AG04449 (cell line): ENCODE measurements at regions not wholly inside any gene's neighbourhood (a gene's known extent, or its start where the extent isn't known, plus 50 kb on each side); places are given as distances from the start of the nearest gene placed in this dataset.

Experiments
- CTCF ChIA-PET: fragments of 350-600 bp; formaldehyde crosslinking; extraction: SDS; loops from one replicate; lab custom pipeline; 2021; ENCODE audit warnings: antibody characterized with exemption; lab: Yijun Ruan, JAX
- POLR2A ChIA-PET: fragments of 400-600, 350-600 bp; formaldehyde crosslinking; extraction: SDS; loops from one replicate; lab custom pipeline; 2020; ENCODE audit warnings: antibody characterized with exemption, inconsistent platforms; lab: Yijun Ruan, JAX
- DNase-seq: peaks from one replicate; pipeline ENCODE4 v3.0.0-alpha.2; 2010; ENCODE audit warnings: low read depth, low spot score
- H3K4me3 ChIP-seq: 2 replicates; pipeline ENCODE4 v1.5.1; 2011; ENCODE audit warnings: low read depth, mild to moderate bottlenecking, control low read depth, low read length
- CTCF ChIP-seq: IDR thresholded peaks from one replicate; pipeline ENCODE4 v1.5.1; 2011; ENCODE audit warnings: mild to moderate bottlenecking, moderate library complexity, low read length, control low read depth, inconsistent platforms; ENCODE audit not compliant: insufficient read depth; ENCODE audit errors: missing control alignments

- ChIA-PET CTCF (no interaction called here), POLR2A (no interaction called here)
- no peak for DNase-seq
- no peak for TF ChIP-seq CTCF
- H3K4me3 ChIP-seq: no peak overlapping the region
Measured at GRCh38 chr14:95979339-95980042, 59.7 kb upstream of the C14orf132 start.

- POLR2A ChIA-PET: no interaction called here
- CTCF ChIA-PET: no interaction called here
- DNase-seq: no peak
- H3K4me3 ChIP-seq: no peak overlapping the region
- no peak for TF ChIP-seq CTCF
Measured at GRCh38 chr14:95980402-95980801, 58.8 kb upstream of the C14orf132 start.

- no peak for DNase-seq
- H3K4me3 ChIP-seq: no peak overlapping the region
- POLR2A ChIA-PET: no interaction called here
- no peak for TF ChIP-seq CTCF
- CTCF ChIA-PET: interaction anchor here (1.5 kb wide), 1 partner anchor 12 kb away, joined by 6 read pairs; no protein-coding TSS in a partner anchor
Measured at GRCh38 chr14:95981965-95982364, 57.2 kb upstream of the C14orf132 start.

- POLR2A ChIA-PET: no interaction called here
- CTCF ChIA-PET: interaction anchor here (0.8 to 2.7 kb wide), 2 partner anchors 10 to 14 kb away, joined by 3 to 12 read pairs; no protein-coding TSS in a partner anchor
Measured at GRCh38 chr14:95984206-95984605, 55.0 kb upstream of the C14orf132 start.

More at GRCh38 chr14:95984206-95984605, 55.0 kb upstream of the C14orf132 start:
- no peak for DNase-seq
- H3K4me3 ChIP-seq: no peak overlapping the region
- TF ChIP-seq CTCF: no peak
